ENCODE measurements at regions not wholly inside any gene's neighbourhood (a gene's known extent, or its start where the extent isn't known, plus 50 kb on each side); places are given as distances from the start of the nearest gene placed in this dataset.

DNA sequence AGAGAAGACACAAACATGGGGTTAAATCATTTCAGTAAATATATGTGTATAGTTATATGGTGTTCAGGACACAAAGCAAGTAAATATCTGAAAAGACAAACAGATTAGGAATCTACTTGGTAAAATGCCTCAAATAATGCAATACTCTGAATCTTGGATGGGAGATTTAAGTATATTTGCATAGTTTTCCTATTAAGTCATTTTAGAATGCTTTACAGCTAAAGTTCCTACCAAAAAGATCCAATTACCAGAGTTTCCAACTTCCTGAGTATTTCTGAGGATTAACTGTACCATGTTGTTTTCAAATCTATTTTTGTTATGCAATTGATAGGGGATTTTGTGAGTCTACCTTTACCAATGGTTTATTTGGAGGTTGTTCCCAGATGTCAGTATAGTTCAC, 424.4 kb upstream of the CCDC179 start:
- TF ChIP-seq, protein P1, sequence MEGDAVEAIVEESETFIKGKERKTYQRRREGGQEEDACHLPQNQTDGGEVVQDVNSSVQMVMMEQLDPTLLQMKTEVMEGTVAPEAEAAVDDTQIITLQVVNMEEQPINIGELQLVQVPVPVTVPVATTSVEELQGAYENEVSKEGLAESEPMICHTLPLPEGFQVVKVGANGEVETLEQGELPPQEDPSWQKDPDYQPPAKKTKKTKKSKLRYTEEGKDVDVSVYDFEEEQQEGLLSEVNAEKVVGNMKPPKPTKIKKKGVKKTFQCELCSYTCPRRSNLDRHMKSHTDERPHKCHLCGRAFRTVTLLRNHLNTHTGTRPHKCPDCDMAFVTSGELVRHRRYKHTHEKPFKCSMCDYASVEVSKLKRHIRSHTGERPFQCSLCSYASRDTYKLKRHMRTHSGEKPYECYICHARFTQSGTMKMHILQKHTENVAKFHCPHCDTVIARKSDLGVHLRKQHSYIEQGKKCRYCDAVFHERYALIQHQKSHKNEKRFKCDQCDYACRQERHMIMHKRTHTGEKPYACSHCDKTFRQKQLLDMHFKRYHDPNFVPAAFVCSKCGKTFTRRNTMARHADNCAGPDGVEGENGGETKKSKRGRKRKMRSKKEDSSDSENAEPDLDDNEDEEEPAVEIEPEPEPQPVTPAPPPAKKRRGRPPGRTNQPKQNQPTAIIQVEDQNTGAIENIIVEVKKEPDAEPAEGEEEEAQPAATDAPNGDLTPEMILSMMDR (conservative IDR thresholded peaks at IDR 0.05; ENCODE audit: low read depth, low read length): no peak
- peak; percentile 65 for DNase-seq (ENCODE audit: low read depth)
- H3K4me3 ChIP-seq (ENCODE audit: low read length): no peak overlapping the region

DNA sequence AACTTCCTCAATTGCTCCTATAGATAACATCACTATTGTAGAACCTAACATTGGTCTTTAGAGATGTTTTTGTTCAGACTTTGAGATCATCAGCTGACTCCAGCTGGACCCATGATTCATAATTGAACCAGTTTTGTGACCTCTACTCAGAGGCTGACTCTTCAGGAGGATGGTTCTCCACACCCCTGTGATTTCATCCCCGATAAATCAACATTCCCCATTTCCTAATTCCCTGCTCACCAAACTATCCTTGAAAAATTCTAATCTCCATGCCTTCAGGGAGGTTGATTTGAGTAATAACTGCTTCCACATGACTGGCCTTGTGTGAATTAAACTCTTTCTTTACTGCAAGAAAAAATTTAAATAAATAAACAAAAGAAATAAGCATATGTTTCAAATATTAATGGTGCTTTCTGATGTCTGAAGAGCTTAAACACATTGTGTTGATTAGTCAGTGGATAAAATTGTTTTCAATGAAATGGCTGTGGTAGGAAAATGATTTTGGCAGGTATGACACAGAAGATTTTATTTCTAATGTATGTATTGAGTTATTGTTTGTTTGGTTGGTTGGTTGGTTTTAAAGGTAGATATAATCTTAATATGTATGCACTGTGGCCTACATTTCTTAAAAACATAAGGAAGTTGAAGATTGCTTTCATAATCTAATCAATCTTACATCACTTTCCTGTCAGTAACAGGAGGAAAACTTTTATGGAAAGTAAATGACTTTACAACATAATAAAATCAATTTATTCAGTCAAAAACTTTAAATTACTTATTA, 427.9 kb upstream of the CCDC179 start:
- TF ChIP-seq, protein P1 (conservative IDR thresholded peaks at IDR 0.05; ENCODE audit: low read depth, low read length): no peak
- no peak for DNase-seq (ENCODE audit: low read depth)

DNA sequence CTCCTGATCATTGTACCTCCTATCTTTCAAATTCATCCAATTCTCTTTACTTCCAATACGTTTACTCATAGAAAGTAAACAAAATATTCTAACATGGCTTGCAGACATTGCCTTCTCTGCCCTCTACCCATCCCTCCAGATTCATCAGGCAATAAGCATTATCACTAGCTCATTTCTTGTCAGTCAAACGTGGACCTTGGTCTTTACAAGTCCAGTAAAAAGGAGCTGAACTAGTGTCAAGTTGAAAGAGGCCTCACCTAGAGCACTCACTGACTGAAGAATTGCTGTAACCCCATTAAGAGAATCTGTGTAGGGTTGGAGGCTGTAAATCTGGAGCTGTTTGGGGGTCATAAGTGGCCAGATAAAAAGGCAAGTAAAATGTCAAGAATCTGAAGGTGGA, 435.0 kb upstream of the CCDC179 start:
- DNase-seq (ENCODE audit: low read depth): no peak
- no peak overlapping the region for H3K4me3 ChIP-seq (ENCODE audit: low read length)
- TF ChIP-seq, protein P1 (conservative IDR thresholded peaks at IDR 0.05; ENCODE audit: low read depth, low read length): no peak

More for the DNA sequence above, 427.9 kb upstream of the CCDC179 start:
- H3K4me3 ChIP-seq (ENCODE audit: low read length): no peak overlapping the region

DNA sequence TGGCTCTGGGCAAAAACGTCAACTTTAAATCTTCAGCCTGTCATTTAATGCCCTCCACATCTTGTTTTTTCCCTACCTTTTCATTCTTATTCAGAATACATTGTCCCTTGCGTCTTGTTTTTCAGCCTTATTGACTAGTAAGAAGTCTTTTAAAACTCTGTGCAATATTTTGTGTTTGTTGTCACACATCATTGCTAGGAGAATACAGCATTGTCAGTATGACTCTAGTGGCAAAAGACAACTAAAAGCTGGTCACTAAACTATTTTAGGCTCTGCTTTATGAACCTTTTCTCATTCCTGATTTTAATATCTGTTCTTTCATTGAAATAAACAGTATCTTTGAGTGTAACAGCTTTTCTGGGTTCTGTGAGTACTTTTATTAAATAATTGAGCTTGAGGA, 447.8 kb upstream of the CCDC179 start:
- H3K4me3 ChIP-seq (ENCODE audit: low read length): no peak overlapping the region
- TF ChIP-seq, protein P1 (conservative IDR thresholded peaks at IDR 0.05; ENCODE audit: low read depth, low read length): no peak
- no peak for DNase-seq (ENCODE audit: low read depth)

DNA sequence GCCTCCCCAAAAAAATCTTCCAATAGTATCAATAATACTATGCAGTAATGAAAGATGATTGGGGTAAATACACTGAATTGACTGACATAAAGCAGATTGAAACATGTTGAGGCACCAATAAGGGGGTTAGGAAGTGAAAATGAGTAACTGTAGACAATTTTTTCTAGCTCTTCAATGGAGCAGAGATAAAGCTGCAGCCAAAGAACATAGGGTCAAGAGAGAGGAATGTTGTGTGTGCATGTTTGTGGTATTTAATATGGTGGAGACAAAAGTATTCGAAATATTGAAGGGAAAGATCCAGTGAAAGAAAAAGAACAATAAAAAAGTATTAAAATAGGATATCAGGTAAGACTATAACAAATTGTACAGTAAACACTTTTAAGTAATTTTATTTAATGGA, 450.0 kb upstream of the CCDC179 start:
- H3K4me3 ChIP-seq (ENCODE audit: low read length): no peak overlapping the region
- no peak for DNase-seq (ENCODE audit: low read depth)
- TF ChIP-seq, protein P1 (conservative IDR thresholded peaks at IDR 0.05; ENCODE audit: low read depth, low read length): no peak

DNA sequence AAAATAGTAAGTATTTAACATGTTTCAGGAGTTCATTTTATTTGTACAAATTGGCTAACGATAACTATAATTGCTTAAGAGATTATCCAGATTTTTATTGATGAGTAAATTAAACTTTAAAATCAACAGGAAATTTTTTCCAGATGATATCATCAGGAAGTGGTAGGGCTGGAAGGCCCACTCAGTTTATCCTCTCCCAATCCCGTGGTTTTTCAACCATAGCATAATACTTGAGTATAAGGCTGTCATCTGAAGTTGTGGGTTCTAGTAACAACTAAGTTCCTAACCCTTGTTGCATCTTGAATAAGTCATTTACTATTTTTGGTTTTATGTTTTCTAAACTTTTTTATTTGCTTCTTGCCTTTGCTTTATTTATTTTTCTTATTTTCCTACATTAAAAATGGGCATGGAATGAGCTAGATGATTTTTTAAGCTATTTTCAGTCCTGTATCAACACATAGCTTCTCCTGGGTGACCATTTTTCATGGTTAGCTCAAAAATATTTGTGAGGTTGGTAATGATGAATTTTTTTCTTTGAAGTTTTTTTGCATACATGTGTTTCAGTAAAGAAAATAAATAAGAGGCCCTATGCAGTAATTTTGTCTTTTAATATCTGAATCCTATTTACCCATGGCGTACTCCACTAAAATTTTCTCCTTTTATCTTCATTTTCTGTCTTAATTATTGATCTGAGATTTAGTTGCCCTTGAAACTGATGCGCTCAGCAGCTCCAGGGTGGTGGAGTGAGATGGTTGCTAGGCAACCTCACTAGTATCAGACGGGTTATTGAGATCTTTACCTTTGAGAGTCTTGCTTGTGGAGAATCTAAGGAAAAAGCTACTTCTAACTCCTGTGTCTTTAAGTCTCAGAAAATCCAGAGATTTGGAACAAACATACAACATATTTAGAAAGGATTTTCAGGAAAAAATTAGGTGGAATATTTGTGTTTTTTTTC, 452.0 kb upstream of the CCDC179 start:
- no peak overlapping the region for H3K4me3 ChIP-seq (ENCODE audit: low read length)
- DNase-seq (ENCODE audit: low read depth): no peak
- TF ChIP-seq, protein P1 (conservative IDR thresholded peaks at IDR 0.05; ENCODE audit: low read depth, low read length): no peak

Data from retinal pigment epithelial cell (primary cell).